MM.1S (cell line): ENCODE measurements at regions not wholly inside any gene's neighbourhood (a gene's known extent, or its start where the extent isn't known, plus 50 kb on each side); places are given as distances from the start of the nearest gene placed in this dataset.

Experiments used
- DNase-seq: peaks from one replicate; pipeline ENCODE4 v3.0.0-alpha.2; 2015
- H2AFZ ChIP-seq: fragments of 300-600 bp; sonication (generic); 2 replicates; pipeline ENCODE4 v1.6.0; 2016; ENCODE audit warnings: antibody characterized with exemption, low read length
- H3F3A ChIP-seq: fragments of 300-600 bp; sonication (generic); 2 replicates; pipeline ENCODE4 v1.6.1; 2016; ENCODE audit warnings: mild to moderate bottlenecking, antibody characterized with exemption, low read length, moderate library complexity, mixed read lengths; ENCODE audit not compliant: insufficient read depth
- H3K27ac ChIP-seq: fragments of 300-600 bp; sonication (generic); 2 replicates; pipeline ENCODE4 v1.5.1; 2016; ENCODE audit warnings: mild to moderate bottlenecking, low read length
- H3K27me3 ChIP-seq: fragments of 300-600 bp; sonication (generic); replicated peaks from 2 replicates; pipeline ENCODE4 v1.6.0; 2016; ENCODE audit warnings: low read length; ENCODE audit not compliant: insufficient read depth
- H3K36me3 ChIP-seq: fragments of 300-600 bp; sonication (generic); replicated peaks from 2 replicates; pipeline ENCODE4 v1.6.1; 2016; ENCODE audit warnings: mild to moderate bottlenecking, low read length, mixed read lengths; ENCODE audit not compliant: insufficient read depth
- H3K4me1 ChIP-seq: fragments of 300-600 bp; sonication (generic); 2 replicates; pipeline ENCODE4 v1.6.1; 2016; ENCODE audit warnings: low read length, mixed read lengths
- H3K4me2 ChIP-seq: fragments of 300-600 bp; sonication (generic); 2 replicates; pipeline ENCODE4 v1.6.0; 2016; ENCODE audit warnings: low read depth, low read length
- H3K4me3 ChIP-seq: fragments of 300-600 bp; sonication (generic); 2 replicates; pipeline ENCODE4 v1.5.1; 2016; ENCODE audit warnings: low read length, mixed read lengths
- H3K79me2 ChIP-seq: fragments of 300-600 bp; sonication (generic); 2 replicates; pipeline ENCODE4 v1.6.1; 2016; ENCODE audit warnings: mixed run types, low read length, mixed read lengths
- H3K9ac ChIP-seq: fragments of 300-600 bp; sonication (generic); 2 replicates; pipeline ENCODE4 v1.6.1; 2016; ENCODE audit warnings: low read length, mixed read lengths
- H3K9me2 ChIP-seq: fragments of 300-600 bp; sonication (generic); replicated peaks from 2 replicates; pipeline ENCODE4 v1.6.1; 2016; ENCODE audit warnings: mild to moderate bottlenecking, low read length, mixed read lengths; ENCODE audit not compliant: insufficient read depth
- H3K9me3 ChIP-seq: fragments of 300-600 bp; sonication (generic); replicated peaks from 2 replicates; pipeline ENCODE4 v1.6.1; 2016; ENCODE audit warnings: mild to moderate bottlenecking, low read length, mixed read lengths; ENCODE audit not compliant: insufficient read depth
- H4K20me1 ChIP-seq: fragments of 300-600 bp; sonication (generic); 2 replicates; pipeline ENCODE4 v1.6.1; 2016; ENCODE audit warnings: mild to moderate bottlenecking, low read length, moderate library complexity, mixed read lengths; ENCODE audit not compliant: insufficient read depth
- CTCF ChIP-seq: fragments of 300-600 bp; sonication (generic); IDR thresholded peaks from 2 replicates; pipeline ENCODE4 v1.5.1; 2016; ENCODE audit warnings: antibody characterized with exemption, low read length, mixed read lengths
- EZH2 ChIP-seq: fragments of 300-600 bp; sonication (generic); optimal IDR thresholded peaks from 2 replicates; pipeline ENCODE3; 2017; ENCODE audit warnings: low read depth, mild to moderate bottlenecking, antibody characterized with exemption, low read length, mixed read lengths
- EZH2phosphoT487 ChIP-seq: fragments of 300-600 bp; sonication (generic); IDR thresholded peaks from 2 replicates; pipeline ENCODE4 v1.6.1; 2018; ENCODE audit warnings: antibody characterized with exemption, low read length

GRCh38 chr3:188042466-188042865 lies 111.5 kb upstream of the LPP start:
- DNase-seq, result no peak
- TF ChIP-seq EZH2 (no peak), CTCF (no peak), EZH2phosphoT487 (no peak)
- no peak overlapping the region for H3K9ac ChIP-seq
- no peak overlapping the region for H3K4me3 ChIP-seq
- H3K27me3 ChIP-seq, result no peaks in the 10 kb centered on the region
- H3K79me2 ChIP-seq, result no peaks in the 10 kb centered on the region
- H3K9me3 ChIP-seq, result no peaks in the 10 kb centered on the region
- no peak overlapping the region for H2AFZ ChIP-seq
- H3K9me2 ChIP-seq, result no peaks in the 10 kb centered on the region
- no peaks in the 10 kb centered on the region for H3F3A ChIP-seq
- no peaks in the 10 kb centered on the region for H3K4me1 ChIP-seq
- no peaks in the 10 kb centered on the region for H4K20me1 ChIP-seq
- H3K27ac ChIP-seq, result no peak overlapping the region
- no peaks in the 10 kb centered on the region for H3K36me3 ChIP-seq
- no peak overlapping the region for H3K4me2 ChIP-seq

DNA sequence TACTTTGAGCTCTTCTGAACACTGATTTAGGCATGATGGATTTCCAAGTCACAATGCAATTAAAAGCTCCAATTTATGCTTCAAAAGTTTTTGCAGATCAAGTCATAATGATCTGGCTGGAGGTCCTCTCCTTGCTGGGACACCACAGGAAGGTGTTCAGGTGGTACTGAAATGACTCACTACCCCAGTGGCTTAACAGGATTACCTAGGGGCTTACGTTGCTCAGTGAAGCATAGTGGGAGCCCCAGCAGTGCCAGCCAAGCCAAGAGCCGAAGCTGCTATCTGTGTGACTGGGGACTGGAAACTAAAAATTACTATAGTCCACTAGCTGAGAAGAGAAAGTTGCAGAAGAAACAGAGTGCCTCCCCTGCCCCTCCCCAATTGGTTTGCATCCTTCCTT lies 110.1 kb upstream of the LPP start:
- DNase-seq, result no peak
- Histone ChIP-seq H3K27me3 (no peaks in the 10 kb centered on the region), H3K4me1 (no peaks in the 10 kb centered on the region), H3K36me3 (no peaks in the 10 kb centered on the region), H3F3A (no peaks in the 10 kb centered on the region), H2AFZ (no peak overlapping the region), H3K9ac (no peak overlapping the region), H3K4me3 (no peak overlapping the region), H3K9me2 (no peaks in the 10 kb centered on the region), H3K4me2 (no peak overlapping the region), H3K79me2 (no peaks in the 10 kb centered on the region), H3K27ac (no peak overlapping the region), H4K20me1 (no peaks in the 10 kb centered on the region), H3K9me3 (no peaks in the 10 kb centered on the region)
- TF ChIP-seq EZH2 (no peak), CTCF (no peak), EZH2phosphoT487 (no peak)

DNA sequence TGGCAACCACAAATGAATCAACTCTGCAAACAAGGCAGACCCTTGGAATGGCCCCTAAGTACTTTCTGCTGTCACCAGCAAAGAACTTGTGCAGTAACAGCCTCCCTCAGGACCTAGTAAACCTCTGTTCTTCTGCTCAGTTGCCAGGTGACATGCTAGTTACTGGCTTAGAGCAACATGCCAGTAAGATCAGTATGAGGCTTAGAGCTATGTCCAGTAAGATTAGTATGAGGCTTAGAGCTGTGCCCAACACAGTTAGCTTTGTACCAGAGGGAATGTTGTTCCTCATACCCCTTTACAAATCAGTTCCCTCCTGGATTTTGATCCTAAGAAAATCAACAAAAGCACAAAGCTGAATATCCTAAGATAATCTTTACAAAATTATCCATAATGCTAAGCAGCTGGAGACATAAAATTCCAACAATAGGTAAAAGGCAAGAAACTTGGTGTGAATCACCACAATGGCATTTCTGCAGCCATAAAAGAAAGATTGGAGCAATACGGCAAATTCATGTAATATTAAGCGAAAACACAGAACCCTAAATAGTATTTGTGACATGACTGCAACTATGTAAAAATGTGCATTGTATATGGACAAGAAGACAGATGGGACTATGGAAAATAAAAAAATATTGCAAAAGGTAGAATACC lies 107.3 kb upstream of the LPP start:
- Histone ChIP-seq H3K79me2 (no peaks in the 10 kb centered on the region), H3K36me3 (no peaks in the 10 kb centered on the region), H4K20me1 (no peaks in the 10 kb centered on the region), H3F3A (no peaks in the 10 kb centered on the region), H3K27me3 (no peaks in the 10 kb centered on the region), H3K9me3 (no peaks in the 10 kb centered on the region), H3K9ac (no peak overlapping the region), H3K27ac (no peak overlapping the region), H3K9me2 (no peaks in the 10 kb centered on the region), H3K4me2 (no peak overlapping the region), H3K4me3 (no peak overlapping the region), H3K4me1 (no peaks in the 10 kb centered on the region), H2AFZ (no peak overlapping the region)
- no peak for DNase-seq
- TF ChIP-seq EZH2 (no peak), CTCF (no peak), EZH2phosphoT487 (no peak)
